BE2C (cell line): ENCODE measurements at regions not wholly inside any gene's neighbourhood (a gene's known extent, or its start where the extent isn't known, plus 50 kb on each side); places are given as distances from the start of the nearest gene placed in this dataset.

ENCODE experiments used
- DNase-seq: peaks from one replicate; pipeline ENCODE4 v3.0.0-alpha.2; 2020
- H3K27me3 ChIP-seq: fragments of 250-450 bp; sonication (Bioruptor Pico); 2 replicates; pipeline ENCODE4 v1.5.1; 2020; ENCODE audit warnings: mild to moderate bottlenecking
- H3K36me3 ChIP-seq: fragments of 250-450 bp; sonication (Bioruptor Pico); 2 replicates; pipeline ENCODE4 v1.5.1; 2020; ENCODE audit warnings: mild to moderate bottlenecking
- H3K4me1 ChIP-seq: fragments of 250-450 bp; sonication (Bioruptor Pico); 2 replicates; pipeline ENCODE4 v1.5.1; 2020
- H3K4me3 ChIP-seq: 2 replicates; pipeline ENCODE4 v1.5.1; 2011; ENCODE audit warnings: low read depth, low read length
- H3K9me3 ChIP-seq: fragments of 250-450 bp; sonication (Bioruptor Pico); 2 replicates; pipeline ENCODE4 v1.5.1; 2020
- TF ChIP-seq, protein P1 (sequence below): IDR thresholded peaks from 2 replicates; pipeline ENCODE4 v1.5.1; 2012; ENCODE audit warnings: mild to moderate bottlenecking, low read depth, low read length

- DNase-seq: no peak
These were observed 63.8 kb downstream of the TNFAIP2 start for GRCh38 chr14:103186909-103187586.

DNA sequence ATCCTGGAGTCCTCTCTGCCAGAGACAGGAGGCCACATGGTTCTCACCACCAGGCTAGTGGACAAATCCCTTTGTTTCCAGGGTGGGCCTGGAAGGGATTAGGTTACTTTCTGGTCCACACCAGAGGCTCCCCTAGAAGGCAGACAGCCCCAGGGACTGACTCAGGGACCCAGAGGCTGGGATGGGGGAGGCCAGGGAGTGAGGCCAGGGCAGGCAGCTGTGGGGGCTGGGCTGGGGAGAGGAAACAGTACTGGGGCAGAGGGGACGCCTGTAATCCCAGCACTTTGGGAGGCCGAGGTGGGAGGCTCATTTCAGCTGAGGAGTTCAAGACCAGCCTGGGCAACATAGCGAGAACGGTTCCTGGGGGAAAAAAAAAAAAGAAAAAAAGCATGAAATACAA is 64.7 kb downstream of the TNFAIP2 start:
- H3K4me3 ChIP-seq: no peak overlapping the region
- no peaks in the 10 kb centered on the region for H3K9me3 ChIP-seq
- H3K27me3 ChIP-seq: no peaks in the 10 kb centered on the region
- DNase-seq: no peak
- TF ChIP-seq, protein P1, sequence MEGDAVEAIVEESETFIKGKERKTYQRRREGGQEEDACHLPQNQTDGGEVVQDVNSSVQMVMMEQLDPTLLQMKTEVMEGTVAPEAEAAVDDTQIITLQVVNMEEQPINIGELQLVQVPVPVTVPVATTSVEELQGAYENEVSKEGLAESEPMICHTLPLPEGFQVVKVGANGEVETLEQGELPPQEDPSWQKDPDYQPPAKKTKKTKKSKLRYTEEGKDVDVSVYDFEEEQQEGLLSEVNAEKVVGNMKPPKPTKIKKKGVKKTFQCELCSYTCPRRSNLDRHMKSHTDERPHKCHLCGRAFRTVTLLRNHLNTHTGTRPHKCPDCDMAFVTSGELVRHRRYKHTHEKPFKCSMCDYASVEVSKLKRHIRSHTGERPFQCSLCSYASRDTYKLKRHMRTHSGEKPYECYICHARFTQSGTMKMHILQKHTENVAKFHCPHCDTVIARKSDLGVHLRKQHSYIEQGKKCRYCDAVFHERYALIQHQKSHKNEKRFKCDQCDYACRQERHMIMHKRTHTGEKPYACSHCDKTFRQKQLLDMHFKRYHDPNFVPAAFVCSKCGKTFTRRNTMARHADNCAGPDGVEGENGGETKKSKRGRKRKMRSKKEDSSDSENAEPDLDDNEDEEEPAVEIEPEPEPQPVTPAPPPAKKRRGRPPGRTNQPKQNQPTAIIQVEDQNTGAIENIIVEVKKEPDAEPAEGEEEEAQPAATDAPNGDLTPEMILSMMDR: no peak
- H3K4me1 ChIP-seq: peaks cover 8% of the 10 kb centered on the region
- no peaks in the 10 kb centered on the region for H3K36me3 ChIP-seq

More at GRCh38 chr14:103186909-103187586, 63.8 kb downstream of the TNFAIP2 start:
- Histone ChIP-seq H3K9me3 (no peaks in the 10 kb centered on the region), H3K4me3 (no peak overlapping the region), H3K27me3 (no peaks in the 10 kb centered on the region), H3K36me3 (no peaks in the 10 kb centered on the region), H3K4me1 (peaks cover under 1% of the 10 kb centered on the region)
- TF ChIP-seq, protein P1: no peak

DNA sequence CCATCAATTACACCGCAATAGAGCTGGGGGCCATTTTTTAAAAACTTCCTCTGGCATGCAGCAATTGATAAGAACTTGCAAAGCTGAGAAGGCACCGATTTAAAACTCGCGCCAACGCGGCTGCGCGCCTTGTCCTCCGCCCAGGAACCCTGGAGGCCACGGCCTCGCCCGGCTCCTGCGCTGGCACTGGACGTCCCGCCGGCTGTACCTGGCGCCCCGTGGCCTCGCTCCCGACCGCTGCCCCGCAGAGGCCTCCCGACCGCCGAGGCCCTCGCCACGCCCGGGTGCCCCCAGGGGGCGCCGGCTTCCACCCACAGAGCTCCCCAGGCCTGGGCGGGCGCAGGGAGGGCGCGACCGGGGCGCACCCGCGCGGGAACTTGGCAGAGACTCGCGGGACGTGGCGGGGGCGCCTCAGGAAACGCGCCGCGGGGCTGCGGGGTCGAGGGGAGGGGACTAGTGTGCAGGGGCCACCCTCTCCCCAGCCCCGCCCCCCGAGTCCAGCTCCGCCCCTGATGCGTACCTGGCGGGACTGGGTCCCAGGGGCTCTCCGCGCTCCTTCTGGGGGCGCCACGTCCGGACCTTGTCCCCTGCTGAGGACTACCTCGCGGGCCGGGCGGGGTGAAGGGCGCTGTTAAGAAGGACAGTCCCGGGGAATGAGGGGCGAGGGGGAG is 65.7 kb downstream of the TNFAIP2 start:
- Histone ChIP-seq H3K9me3 (no peaks in the 10 kb centered on the region), H3K27me3 (no peaks in the 10 kb centered on the region), H3K4me3 (no peak overlapping the region), H3K36me3 (no peaks in the 10 kb centered on the region), H3K4me1 (peaks cover 8% of the 10 kb centered on the region)
- TF ChIP-seq, protein P1: no peak
- no peak for DNase-seq

- Histone ChIP-seq H3K4me3 (no peak overlapping the region), H3K4me1 (peaks cover 8% of the 10 kb centered on the region), H3K9me3 (no peaks in the 10 kb centered on the region), H3K27me3 (no peaks in the 10 kb centered on the region), H3K36me3 (no peaks in the 10 kb centered on the region)
- no peak for DNase-seq
- TF ChIP-seq, protein P1: no peak
These were observed 66.5 kb downstream of the TNFAIP2 start for GRCh38 chr14:103189481-103190470.

GRCh38 chr14:103190741-103191140 is 67.5 kb downstream of the TNFAIP2 start:
- TF ChIP-seq, protein P1: no peak
- no peak for DNase-seq
- Histone ChIP-seq H3K9me3 (no peaks in the 10 kb centered on the region), H3K4me1 (peaks cover 8% of the 10 kb centered on the region), H3K27me3 (no peaks in the 10 kb centered on the region), H3K4me3 (no peak overlapping the region), H3K36me3 (no peaks in the 10 kb centered on the region)
